A673 (cell line): ENCODE measurements at regions not wholly inside any gene's neighbourhood (a gene's known extent, or its start where the extent isn't known, plus 50 kb on each side); places are given as distances from the start of the nearest gene placed in this dataset.

ENCODE experiments used
- CTCF ChIP-seq: fragments of 300-800, 200-600 bp; sonication (generic); conservative IDR thresholded peaks from 2 replicates; pipeline ENCODE4 v1.5.1; 2017; ENCODE audit warnings: low read depth, mild to moderate bottlenecking, antibody characterized with exemption, low read length, moderate library complexity, mixed read lengths
- EZH2 ChIP-seq: fragments of 200-600 bp; sonication (generic); IDR thresholded peaks from 2 replicates; pipeline ENCODE4 v1.6.1; 2017; ENCODE audit warnings: borderline replicate concordance, low read depth, mild to moderate bottlenecking, mixed read lengths, antibody characterized with exemption, low read length; ENCODE audit not compliant: poor library complexity, severe bottlenecking

GRCh38 chr3:44003801-44004200 is 237.9 kb upstream of the TOPAZ1 start:
- TF ChIP-seq CTCF, result no peak
- no peak for TF ChIP-seq EZH2
